PC-3 (cell line): ENCODE measurements at regions not wholly inside any gene's neighbourhood (a gene's known extent, or its start where the extent isn't known, plus 50 kb on each side); places are given as distances from the start of the nearest gene placed in this dataset.
"Not testable (repeated sequence)": the region's sequence is repeated elsewhere in the genome, so short reads cannot be mapped to it uniquely, and the experiment has no call there.

Source experiments
- ATAC-seq: fragments of 200-7000 bp; cut with Tn5 transposase; 2 replicates; pipeline ENCODE4 v1.9.1; 2020; ENCODE audit warnings: mild to moderate bottlenecking, moderate library complexity
- BruUV-seq: library from RNA; stranded (reverse); fragments of 400-500 nt; replicated peaks from 2 replicates; lab custom pipeline; 2021; lab: Mats Ljungman, UMichigan
- CTCF ChIA-PET: fragments of 300-600 bp; sonication (Branson Sonifier 250); formaldehyde crosslinking; loops from one replicate; lab custom pipeline; 2022; ENCODE audit warnings: antibody characterized with exemption; lab: Charles Lee
- POLR2A ChIA-PET: fragments of 300-600 bp; sonication (Branson Sonifier 250); formaldehyde crosslinking; loops from one replicate; lab custom pipeline; 2022; ENCODE audit warnings: antibody characterized with exemption; ENCODE audit not compliant: unreplicated experiment; lab: Charles Lee
- DNase-seq: peaks from one replicate; pipeline ENCODE4 v3.0.0-alpha.2; 2015
- H2AFZ ChIP-seq: fragments of 300-600 bp; sonication (generic); 2 replicates; pipeline ENCODE4 v1.6.0; 2016; ENCODE audit warnings: antibody characterized with exemption, low read length
- H3F3A ChIP-seq: fragments of 300-600 bp; sonication (generic); one replicate; pipeline ENCODE4 v1.6.0; 2017; ENCODE audit warnings: antibody characterized with exemption, low read length, control low read depth, mild to moderate bottlenecking; ENCODE audit not compliant: unreplicated experiment
- H3K27ac ChIP-seq: fragments of 300-600 bp; sonication (generic); 2 replicates; pipeline ENCODE4 v1.5.1; 2016; ENCODE audit warnings: mild to moderate bottlenecking, low read length
- H3K27me3 ChIP-seq: fragments of 300-600 bp; sonication (generic); 2 replicates; pipeline ENCODE4 v1.6.1; 2016; ENCODE audit warnings: low read length, mixed read lengths
- H3K36me3 ChIP-seq: fragments of 300-600 bp; sonication (generic); 2 replicates; pipeline ENCODE4 v1.6.1; 2016; ENCODE audit warnings: low read depth, mixed run types, low read length, mixed read lengths
- H3K4me1 ChIP-seq: fragments of 300-600 bp; sonication (generic); 2 replicates; pipeline ENCODE4 v1.5.1; 2016; ENCODE audit warnings: low read length; ENCODE audit not compliant: insufficient read depth
- H3K4me2 ChIP-seq: fragments of 300-600 bp; sonication (generic); 2 replicates; pipeline ENCODE4 v1.6.0; 2016; ENCODE audit warnings: low read length
- H3K4me3 ChIP-seq: fragments of 300-600 bp; sonication (generic); 2 replicates; pipeline ENCODE4 v1.5.1; 2016; ENCODE audit warnings: mild to moderate bottlenecking, low read length, mixed read lengths
- H3K79me2 ChIP-seq: fragments of 300-600 bp; sonication (generic); 2 replicates; pipeline ENCODE4 v1.6.1; 2017; ENCODE audit warnings: low read length, mixed read lengths
- H3K9ac ChIP-seq: fragments of 300-600 bp; sonication (generic); 2 replicates; pipeline ENCODE4 v1.6.0; 2016; ENCODE audit warnings: mild to moderate bottlenecking, low read length
- H3K9me2 ChIP-seq: fragments of 300-600 bp; sonication (generic); replicated peaks from 2 replicates; pipeline ENCODE4 v1.6.1; 2016; ENCODE audit warnings: mixed run types, low read length, mixed read lengths
- H3K9me3 ChIP-seq: fragments of 300-600 bp; sonication (generic); 2 replicates; pipeline ENCODE4 v1.6.1; 2016; ENCODE audit warnings: low read length, mixed read lengths
- H4K20me1 ChIP-seq: fragments of 300-600 bp; sonication (generic); 2 replicates; pipeline ENCODE4 v1.6.1; 2016; ENCODE audit warnings: low read length, mixed read lengths
- CTCF ChIP-seq: fragments of 300-600 bp; sonication (generic); conservative IDR thresholded peaks from 2 replicates; pipeline ENCODE4 v1.5.1; 2017; ENCODE audit warnings: antibody characterized with exemption, low read depth, mild to moderate bottlenecking, low read length
- EZH2 ChIP-seq: fragments of 300-600 bp; sonication (generic); IDR thresholded peaks from one replicate; pipeline ENCODE4 v1.6.1; 2017; ENCODE audit warnings: antibody characterized with exemption, mild to moderate bottlenecking, low read length; ENCODE audit not compliant: unreplicated experiment
- EZH2phosphoT487 ChIP-seq: fragments of 300-600 bp; sonication (generic); IDR thresholded peaks from 2 replicates; pipeline ENCODE4 v1.6.1; 2018; ENCODE audit warnings: mild to moderate bottlenecking, antibody characterized with exemption, low read length, borderline replicate concordance
- intact Hi-C: fragments of 100-400 bp; cut with micrococcal nuclease; formaldehyde crosslinking; loops from 2 replicates; pipeline ENCODE4 v1.9.0; 2023

DNA sequence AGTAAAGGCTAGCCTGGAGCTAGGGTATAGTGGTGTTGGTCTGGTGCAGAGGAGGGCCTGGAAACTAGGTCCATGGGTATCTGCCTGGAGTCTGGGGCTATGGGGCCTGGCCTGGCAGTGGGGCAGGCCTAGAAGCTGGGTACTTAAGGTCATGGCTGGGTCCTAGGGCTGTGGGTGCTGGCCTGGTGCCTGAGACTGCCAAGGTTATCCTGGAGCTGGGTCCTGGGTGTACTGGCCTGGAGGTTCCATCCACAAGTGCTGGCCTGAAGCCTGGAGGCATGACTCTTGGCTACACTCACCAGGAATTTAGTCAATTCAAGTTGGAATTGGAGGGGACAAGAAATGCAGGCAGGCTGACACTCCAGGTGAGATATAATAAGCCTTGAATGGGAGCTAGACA, 108.4 kb upstream of the ZCCHC13 start:
- intact Hi-C loops = no loop called here
- H3K27me3 ChIP-seq = no peaks in the 10 kb centered on the region
- no peak overlapping the region for H3K9ac ChIP-seq
- H3K9me2 ChIP-seq = no peaks in the 10 kb centered on the region
- H3F3A ChIP-seq = no peaks in the 10 kb centered on the region
- H3K4me2 ChIP-seq = no peak overlapping the region
- H4K20me1 ChIP-seq = no peaks in the 10 kb centered on the region
- H3K36me3 ChIP-seq = no peaks in the 10 kb centered on the region
- BruUV-seq = no TSS peak
- H3K9me3 ChIP-seq = no peaks in the 10 kb centered on the region
- POLR2A ChIA-PET = no interaction called here
- ATAC-seq = no peak
- no peak for DNase-seq
- H3K4me1 ChIP-seq = no peaks in the 10 kb centered on the region
- no peak for TF ChIP-seq CTCF
- no peak overlapping the region for H2AFZ ChIP-seq
- H3K4me3 ChIP-seq = no peak overlapping the region
- CTCF ChIA-PET = no interaction called here
- H3K27ac ChIP-seq = no peak overlapping the region
- H3K79me2 ChIP-seq = no peaks in the 10 kb centered on the region

GRCh38 chrX:74195120-74195519, 108.9 kb upstream of the ZCCHC13 start:
- Histone ChIP-seq H3K9me3 (no peaks in the 10 kb centered on the region), H3F3A (no peaks in the 10 kb centered on the region), H3K27ac (no peak overlapping the region), H3K4me3 (no peak overlapping the region), H2AFZ (no peak overlapping the region), H3K4me2 (no peak overlapping the region), H3K4me1 (no peaks in the 10 kb centered on the region), H3K9ac (no peak overlapping the region), H3K9me2 (no peaks in the 10 kb centered on the region), H3K36me3 (no peaks in the 10 kb centered on the region), H4K20me1 (no peaks in the 10 kb centered on the region), H3K27me3 (no peaks in the 10 kb centered on the region), H3K79me2 (no peaks in the 10 kb centered on the region)
- TF ChIP-seq EZH2 (no peak), CTCF (no peak), EZH2phosphoT487 (no peak)
- CTCF ChIA-PET = no interaction called here
- ATAC-seq (no peak), DNase-seq (no peak)
- intact Hi-C loops = no loop called here
- no TSS peak for BruUV-seq
- POLR2A ChIA-PET = no interaction called here

DNA sequence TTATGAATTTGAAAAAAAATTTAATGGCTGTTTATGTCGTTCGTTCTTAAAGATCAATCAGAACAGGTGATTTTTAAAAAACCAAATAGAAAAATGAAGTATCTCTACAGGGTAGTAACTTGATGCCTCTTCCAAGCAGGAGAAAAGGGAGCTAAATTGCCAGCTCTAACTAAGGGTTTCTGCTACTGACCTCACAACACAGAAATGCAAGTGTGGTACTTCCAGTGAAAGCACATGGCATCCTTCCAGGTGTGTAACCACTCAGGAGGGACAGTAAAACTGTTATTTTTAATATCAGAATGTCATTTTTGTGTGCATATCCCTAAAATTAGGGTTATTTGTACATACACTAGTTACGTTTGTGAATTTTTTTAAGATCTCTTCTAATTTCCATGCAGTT, 116.8 kb upstream of the ZCCHC13 start:
- H3K27ac ChIP-seq = no peak overlapping the region
- ATAC-seq = no peak
- H3K9ac ChIP-seq = no peak overlapping the region
- H3K4me1 ChIP-seq = no peaks in the 10 kb centered on the region
- H3K27me3 ChIP-seq = no peaks in the 10 kb centered on the region
- H3K36me3 ChIP-seq = no peaks in the 10 kb centered on the region
- DNase-seq = no peak
- intact Hi-C loops = no loop called here
- TF ChIP-seq EZH2phosphoT487 = no peak
- no peak for TF ChIP-seq EZH2
- TF ChIP-seq CTCF = no peak
- H4K20me1 ChIP-seq = no peaks in the 10 kb centered on the region
- no peaks in the 10 kb centered on the region for H3F3A ChIP-seq
- H3K4me2 ChIP-seq = no peak overlapping the region
- ChIA-PET POLR2A (no interaction called here), CTCF (no interaction called here)
- H3K79me2 ChIP-seq = no peaks in the 10 kb centered on the region
- no peak overlapping the region for H3K4me3 ChIP-seq
- BruUV-seq = no TSS peak
- no peaks in the 10 kb centered on the region for H3K9me3 ChIP-seq
- no peaks in the 10 kb centered on the region for H3K9me2 ChIP-seq
- H2AFZ ChIP-seq = no peak overlapping the region

DNA sequence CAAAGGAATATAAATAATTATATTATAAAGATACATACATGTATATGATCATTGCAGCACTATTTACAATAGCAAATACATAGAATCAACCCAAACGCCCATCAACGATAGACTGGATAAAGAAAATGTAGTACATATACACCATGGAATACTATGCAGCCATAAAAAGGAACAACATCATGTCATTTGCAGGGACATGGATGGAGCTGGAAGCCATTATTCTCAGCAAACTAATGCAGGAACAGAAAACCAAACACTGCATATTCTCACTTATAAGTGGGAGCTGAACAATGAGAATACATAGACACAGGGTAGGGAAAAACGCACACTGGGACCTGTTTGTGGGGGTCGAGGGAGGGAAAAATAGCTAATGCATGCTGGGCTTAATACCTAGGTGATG, 120.9 kb upstream of the ZCCHC13 start:
- H3K4me2 ChIP-seq, H3K27ac ChIP-seq, H3K9me3 ChIP-seq, POLR2A ChIA-PET, intact Hi-C loops, BruUV-seq, H2AFZ ChIP-seq, H4K20me1 ChIP-seq, H3K4me3 ChIP-seq, H3K79me2 ChIP-seq, ATAC-seq, H3K27me3 ChIP-seq, H3K36me3 ChIP-seq, CTCF ChIA-PET, H3F3A ChIP-seq, H3K9me2 ChIP-seq, H3K9ac ChIP-seq, DNase-seq: not testable (repeated sequence)
- H3K4me1 ChIP-seq = peaks cover 11% of the 10 kb centered on the region

GRCh38 chrX:74181976-74182375, 122.0 kb upstream of the ZCCHC13 start:
- CTCF ChIA-PET, H3K27ac ChIP-seq: not testable (repeated sequence)

More at GRCh38 chrX:74181976-74182375, 122.0 kb upstream of the ZCCHC13 start:
- BruUV-seq, H4K20me1 ChIP-seq, H3K4me3 ChIP-seq, H3K9ac ChIP-seq, H3K9me2 ChIP-seq, H3K27me3 ChIP-seq, ATAC-seq, DNase-seq, H3K4me2 ChIP-seq, H2AFZ ChIP-seq, intact Hi-C loops, H3K79me2 ChIP-seq, POLR2A ChIA-PET, H3K9me3 ChIP-seq, H3F3A ChIP-seq, H3K36me3 ChIP-seq: not testable (repeated sequence)
- H3K4me1 ChIP-seq = peaks cover 11% of the 10 kb centered on the region
